Endothelial cell of umbilical vein (primary cell): ENCODE measurements at regions not wholly inside any gene's neighbourhood (a gene's known extent, or its start where the extent isn't known, plus 50 kb on each side); places are given as distances from the start of the nearest gene placed in this dataset.

ENCODE experiments used
- BruUV-seq: library from RNA; stranded (reverse); fragments of 400-500 nt; replicated peaks from 2 replicates; lab custom pipeline; 2021; lab: Mats Ljungman, UMichigan
- CTCF ChIA-PET: fragments of 300-600, 350-600 bp; sonication (Branson Sonifier 250); formaldehyde crosslinking; loops from one replicate; lab custom pipeline; 2021; ENCODE audit warnings: antibody characterized with exemption, inconsistent platforms; lab: Charles Lee
- POLR2A ChIA-PET: fragments of 300-600, 350-600 bp; sonication (Branson Sonifier 250); formaldehyde crosslinking; loops from one replicate; lab custom pipeline; 2021; ENCODE audit warnings: antibody characterized with exemption, inconsistent platforms; lab: Charles Lee
- DNase-seq: peaks from one replicate; pipeline ENCODE4 v3.0.0-alpha.2; 2011; ENCODE audit warnings: low read depth, low spot score
- FAIRE-seq: peaks from 2 replicates; lab custom pipeline; 2011; peaks lifted over from hg19 to GRCh38; lab: Jason Lieb, UNC
- H2AFZ ChIP-seq: 2 replicates; pipeline ENCODE4 v1.6.0; 2012; ENCODE audit warnings: low read depth, low read length, control low read depth, inconsistent platforms
- H3K27ac ChIP-seq: 2 replicates; pipeline ENCODE4 v1.5.1; 2011; ENCODE audit warnings: low read depth, mild to moderate bottlenecking, control low read depth, low read length, moderate library complexity; ENCODE audit not compliant: insufficient read depth
- H3K27me3 ChIP-seq, 2 experiments: 2 replicates each; pipeline versions ENCODE4 v1.6.0 to v1.6.1; 2011; ENCODE audit warnings: low read length in 2 of 2, mixed read lengths in 1 of 2; ENCODE audit not compliant: control insufficient read depth in 2 of 2, insufficient read depth in 2 of 2
- H3K36me3 ChIP-seq, 2 experiments: 2 replicates in 1 of 2; 3 replicates in 1 of 2; pipeline ENCODE4 v1.5.1; 2011; ENCODE audit warnings: low read length in 2 of 2, mild to moderate bottlenecking in 1 of 2, moderate library complexity in 1 of 2; ENCODE audit not compliant: control insufficient read depth in 2 of 2, insufficient read depth in 2 of 2; ENCODE audit errors: extremely low read depth in 1 of 2
- H3K4me1 ChIP-seq: 3 replicates; pipeline ENCODE4 v1.5.1; 2011; ENCODE audit warnings: mild to moderate bottlenecking, low read length; ENCODE audit not compliant: control insufficient read depth, insufficient read depth; ENCODE audit errors: extremely low read depth
- H3K4me2 ChIP-seq: 2 replicates; pipeline ENCODE4 v1.6.1; 2011; ENCODE audit warnings: low read length, control low read depth, mixed read lengths; ENCODE audit not compliant: insufficient read depth
- H3K4me3 ChIP-seq, 3 experiments: fragments of 200-600 bp in 1 of 3; sonication (generic), shearing (Covaris generic) in 1 of 3; replicated peaks in 1 of 3; 2 replicates each; pipeline ENCODE4 v1.5.1; 2011 to 2016; ENCODE audit warnings: control low read depth in 3 of 3, low read length in 3 of 3, mild to moderate bottlenecking in 2 of 3, inconsistent platforms in 1 of 3, low read depth in 1 of 3, moderate library complexity in 1 of 3; ENCODE audit not compliant: insufficient read depth in 1 of 3
- H3K79me2 ChIP-seq: 2 replicates; pipeline ENCODE4 v1.6.0; 2012; ENCODE audit warnings: low read length, inconsistent platforms; ENCODE audit not compliant: control insufficient read depth, insufficient read depth
- H3K9ac ChIP-seq: replicated peaks from 2 replicates; pipeline ENCODE3; 2011; ENCODE audit warnings: low read length, control low read depth; ENCODE audit not compliant: insufficient read depth; ENCODE audit errors: extremely low read depth
- H3K9me1 ChIP-seq: replicated peaks from 3 replicates; pipeline ENCODE4 v1.6.0; 2011; ENCODE audit warnings: mild to moderate bottlenecking, low read length; ENCODE audit not compliant: control insufficient read depth, insufficient read depth; ENCODE audit errors: extremely low read depth
- H3K9me3 ChIP-seq: replicated peaks from 2 replicates; pipeline ENCODE4 v1.5.1; 2012; ENCODE audit warnings: low read length, inconsistent platforms; ENCODE audit not compliant: control insufficient read depth, insufficient read depth
- H4K20me1 ChIP-seq: replicated peaks from 2 replicates; pipeline ENCODE3; 2011; ENCODE audit warnings: mild to moderate bottlenecking, low read length; ENCODE audit not compliant: control insufficient read depth, insufficient read depth; ENCODE audit errors: extremely low read depth
- EZH2 ChIP-seq: IDR thresholded peaks from 2 replicates; pipeline ENCODE4 v1.6.1; 2012; ENCODE audit warnings: borderline replicate concordance, low read depth, mild to moderate bottlenecking, moderate library complexity, low read length, inconsistent platforms; ENCODE audit not compliant: severe bottlenecking
- FOS ChIP-seq: IDR thresholded peaks from 2 replicates; pipeline ENCODE4 v1.6.1; 2011; ENCODE audit warnings: mild to moderate bottlenecking, low read length, moderate library complexity, borderline replicate concordance; ENCODE audit not compliant: insufficient read depth
- GATA2 ChIP-seq: IDR thresholded peaks from 2 replicates; pipeline ENCODE4 v1.7.0; 2011; ENCODE audit warnings: low read depth, mild to moderate bottlenecking, moderate library complexity, mixed read lengths, low read length; ENCODE audit not compliant: insufficient read length, insufficient read depth
- JUN ChIP-seq: IDR thresholded peaks from 2 replicates; pipeline ENCODE4 v1.6.1; 2011; ENCODE audit warnings: borderline replicate concordance, low read depth; ENCODE audit not compliant: insufficient read length, insufficient read depth
- MYC ChIP-seq: IDR thresholded peaks from one replicate; pipeline ENCODE4 v1.6.1; 2011; ENCODE audit warnings: mild to moderate bottlenecking, low read depth, low read length
- POLR2A ChIP-seq: IDR thresholded peaks from 2 replicates; pipeline ENCODE4 v1.6.1; 2012; ENCODE audit warnings: low read depth, mild to moderate bottlenecking, control low read depth, low read length
- POLR2AphosphoS5 ChIP-seq: IDR thresholded peaks from 2 replicates; pipeline ENCODE4 v1.6.1; 2012; ENCODE audit warnings: low read depth, mild to moderate bottlenecking, control low read depth, low read length, moderate library complexity; ENCODE audit not compliant: insufficient read depth
- dilution Hi-C: fragments of 300-500 bp; cut with MboI; formaldehyde crosslinking; loops from one replicate; pipeline ENCODE4 v1.15.0; 2019; ENCODE audit warnings: low sequenced_read_pairs; ENCODE audit not compliant: extremely low pct_ligation_motif_present
- intact Hi-C: fragments of 100-400 bp; cut with micrococcal nuclease; formaldehyde crosslinking; loops from one replicate; pipeline ENCODE4 v1.10.0; 2022
- TF ChIP-seq, protein P1 (sequence below), 2 donors: IDR thresholded peaks; 1 replicate in 1 of 2; 2 replicates in 1 of 2; pipeline ENCODE4 v1.5.1; 2011; ENCODE audit warnings: low read length in 2 of 2, mild to moderate bottlenecking in 2 of 2, moderate library complexity in 2 of 2, control low read depth in 1 of 2, inconsistent platforms in 1 of 2, low read depth in 1 of 2; ENCODE audit not compliant: insufficient read depth in 1 of 2; ENCODE audit errors: extremely low read depth in 1 of 2
- TF ChIP-seq, protein P2 (sequence below): IDR thresholded peaks from 2 replicates; pipeline ENCODE4 v1.6.1; 2011; ENCODE audit not compliant: insufficient read depth, insufficient read length

DNA sequence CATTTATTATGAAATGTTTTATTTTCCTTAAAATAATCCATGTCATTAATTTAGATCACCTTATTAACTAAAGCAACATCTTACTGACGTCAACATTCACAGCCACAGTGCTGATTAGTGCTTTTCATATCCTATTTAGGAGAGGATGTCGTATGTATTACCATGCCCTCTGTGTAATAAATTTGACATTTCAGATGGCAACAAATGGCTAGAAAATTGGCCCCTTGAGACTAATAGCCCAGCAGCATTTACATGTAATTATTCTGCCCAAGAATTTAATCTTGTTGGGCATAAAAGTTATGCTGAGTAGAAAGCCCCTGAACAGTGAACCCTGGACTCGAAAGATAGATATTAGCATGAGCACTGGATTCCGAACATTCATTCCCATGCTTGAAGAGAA is 391.2 kb downstream of the PRELID2 start:
- no peak overlapping the region for H2AFZ ChIP-seq
- ChIA-PET CTCF (interaction anchor here (1.3 kb wide), 1 partner anchor 206 kb away, joined by 3 read pairs; no protein-coding TSS in a partner anchor), POLR2A (no interaction called here)
- H3K9me1 ChIP-seq, result no peaks in the 10 kb centered on the region
- FAIRE-seq, result no peak
- intact Hi-C loops (no loop called here), dilution Hi-C loops (no loop called here)
- no peaks in the 10 kb centered on the region for H4K20me1 ChIP-seq
- H3K4me1 ChIP-seq, result no peaks in the 10 kb centered on the region
- no peak overlapping the region for H3K4me3 ChIP-seq
- H3K36me3 ChIP-seq, result no peaks in the 10 kb centered on the region
- no TSS peak for BruUV-seq
- H3K27ac ChIP-seq, result no peak overlapping the region
- no peaks in the 10 kb centered on the region for H3K27me3 ChIP-seq
- H3K9me3 ChIP-seq, result no peaks in the 10 kb centered on the region
- H3K4me2 ChIP-seq, result no peak overlapping the region
- DNase-seq, result no peak
- no peak for TF ChIP-seq EZH2
- no peak for TF ChIP-seq JUN
- TF ChIP-seq, protein P1, sequence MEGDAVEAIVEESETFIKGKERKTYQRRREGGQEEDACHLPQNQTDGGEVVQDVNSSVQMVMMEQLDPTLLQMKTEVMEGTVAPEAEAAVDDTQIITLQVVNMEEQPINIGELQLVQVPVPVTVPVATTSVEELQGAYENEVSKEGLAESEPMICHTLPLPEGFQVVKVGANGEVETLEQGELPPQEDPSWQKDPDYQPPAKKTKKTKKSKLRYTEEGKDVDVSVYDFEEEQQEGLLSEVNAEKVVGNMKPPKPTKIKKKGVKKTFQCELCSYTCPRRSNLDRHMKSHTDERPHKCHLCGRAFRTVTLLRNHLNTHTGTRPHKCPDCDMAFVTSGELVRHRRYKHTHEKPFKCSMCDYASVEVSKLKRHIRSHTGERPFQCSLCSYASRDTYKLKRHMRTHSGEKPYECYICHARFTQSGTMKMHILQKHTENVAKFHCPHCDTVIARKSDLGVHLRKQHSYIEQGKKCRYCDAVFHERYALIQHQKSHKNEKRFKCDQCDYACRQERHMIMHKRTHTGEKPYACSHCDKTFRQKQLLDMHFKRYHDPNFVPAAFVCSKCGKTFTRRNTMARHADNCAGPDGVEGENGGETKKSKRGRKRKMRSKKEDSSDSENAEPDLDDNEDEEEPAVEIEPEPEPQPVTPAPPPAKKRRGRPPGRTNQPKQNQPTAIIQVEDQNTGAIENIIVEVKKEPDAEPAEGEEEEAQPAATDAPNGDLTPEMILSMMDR (IDR thresholded peaks at IDR 0.05; ENCODE audit: extremely low read depth in 1 of 2, insufficient read depth in 1 of 2, low read depth in 1 of 2, low read length in 2 of 2), result no peak
- no peak for TF ChIP-seq POLR2A
- no peaks in the 10 kb centered on the region for H3K79me2 ChIP-seq
- no peak overlapping the region for H3K9ac ChIP-seq

DNA sequence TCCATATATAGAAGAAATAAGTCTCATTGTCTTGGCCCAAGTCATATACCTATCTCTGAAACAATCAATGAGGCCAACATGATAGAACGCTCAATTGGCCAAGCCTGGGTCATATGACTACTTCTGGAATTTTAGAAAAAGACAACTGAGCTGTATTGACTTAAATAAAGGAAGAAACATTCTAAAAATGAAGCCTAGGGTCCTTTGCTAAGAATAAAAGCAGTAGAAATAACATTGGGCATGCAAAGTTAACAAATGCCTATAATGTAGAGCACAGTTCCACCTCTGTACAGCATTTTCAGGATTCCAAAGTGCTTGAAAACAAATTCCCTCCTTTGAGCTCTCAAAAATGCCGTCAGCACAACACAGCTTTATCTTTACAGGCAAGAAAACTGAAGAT is 391.8 kb downstream of the PRELID2 start:
- TF ChIP-seq JUN, result no peak
- TF ChIP-seq, protein P2, sequence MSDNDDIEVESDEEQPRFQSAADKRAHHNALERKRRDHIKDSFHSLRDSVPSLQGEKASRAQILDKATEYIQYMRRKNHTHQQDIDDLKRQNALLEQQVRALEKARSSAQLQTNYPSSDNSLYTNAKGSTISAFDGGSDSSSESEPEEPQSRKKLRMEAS, result no peak
- TF ChIP-seq GATA2, result no peak
- no peak for TF ChIP-seq FOS
- no peak for TF ChIP-seq EZH2
- TF ChIP-seq MYC, result no peak
- no peak for TF ChIP-seq POLR2AphosphoS5
- TF ChIP-seq, protein P1 (IDR thresholded peaks at IDR 0.05; ENCODE audit: extremely low read depth in 1 of 2, insufficient read depth in 1 of 2, low read depth in 1 of 2, low read length in 2 of 2), result no peak
- Histone ChIP-seq H3K9me3 (no peaks in the 10 kb centered on the region), H4K20me1 (no peaks in the 10 kb centered on the region), H3K4me3 (no peak overlapping the region), H3K4me1 (no peaks in the 10 kb centered on the region), H3K27me3 (no peaks in the 10 kb centered on the region), H3K9ac (no peak overlapping the region), H3K36me3 (no peaks in the 10 kb centered on the region), H3K79me2 (no peaks in the 10 kb centered on the region), H3K27ac (no peak overlapping the region), H3K9me1 (no peaks in the 10 kb centered on the region), H2AFZ (no peak overlapping the region), H3K4me2 (no peak overlapping the region)
- dilution Hi-C loops (no loop called here), intact Hi-C loops (no loop called here)
- no TSS peak for BruUV-seq
- ChIA-PET CTCF (interaction anchor here (1.3 kb wide), 1 partner anchor 206 kb away, joined by 3 read pairs; no protein-coding TSS in a partner anchor), POLR2A (interaction anchor here (0.6 kb wide), 1 partner anchor 184 kb away, joined by 3 read pairs; no protein-coding TSS in a partner anchor)
- DNase-seq, result no peak
- FAIRE-seq, result no peak
